ENCODE measurements at regions not wholly inside any gene's neighbourhood (a gene's known extent, or its start where the extent isn't known, plus 50 kb on each side); places are given as distances from the start of the nearest gene placed in this dataset.
A peak's percentile ranks its signal among the peaks of the same experiment; 100 is the strongest.

DNA sequence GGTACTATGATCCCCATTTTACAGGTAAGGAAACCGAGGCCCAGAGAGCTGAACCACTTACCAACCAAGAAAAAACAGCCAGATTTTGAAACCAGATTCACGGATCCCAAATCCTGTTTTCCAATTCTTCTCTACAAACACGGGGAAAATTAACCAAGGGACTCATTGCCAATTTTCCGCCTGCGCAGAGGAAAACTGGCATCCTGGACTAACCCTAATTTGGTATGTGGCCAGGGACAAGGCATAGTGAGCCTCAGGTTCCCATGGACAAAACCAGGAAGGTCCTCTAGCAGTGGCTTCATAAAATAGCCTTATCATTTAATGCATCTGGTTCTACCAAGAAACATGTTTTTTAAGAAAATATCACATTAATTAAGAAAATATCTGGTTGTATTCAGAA is 517.3 kb downstream of the MED13L start:
- no peak for DNase-seq (ENCODE audit: low spot score)

DNA sequence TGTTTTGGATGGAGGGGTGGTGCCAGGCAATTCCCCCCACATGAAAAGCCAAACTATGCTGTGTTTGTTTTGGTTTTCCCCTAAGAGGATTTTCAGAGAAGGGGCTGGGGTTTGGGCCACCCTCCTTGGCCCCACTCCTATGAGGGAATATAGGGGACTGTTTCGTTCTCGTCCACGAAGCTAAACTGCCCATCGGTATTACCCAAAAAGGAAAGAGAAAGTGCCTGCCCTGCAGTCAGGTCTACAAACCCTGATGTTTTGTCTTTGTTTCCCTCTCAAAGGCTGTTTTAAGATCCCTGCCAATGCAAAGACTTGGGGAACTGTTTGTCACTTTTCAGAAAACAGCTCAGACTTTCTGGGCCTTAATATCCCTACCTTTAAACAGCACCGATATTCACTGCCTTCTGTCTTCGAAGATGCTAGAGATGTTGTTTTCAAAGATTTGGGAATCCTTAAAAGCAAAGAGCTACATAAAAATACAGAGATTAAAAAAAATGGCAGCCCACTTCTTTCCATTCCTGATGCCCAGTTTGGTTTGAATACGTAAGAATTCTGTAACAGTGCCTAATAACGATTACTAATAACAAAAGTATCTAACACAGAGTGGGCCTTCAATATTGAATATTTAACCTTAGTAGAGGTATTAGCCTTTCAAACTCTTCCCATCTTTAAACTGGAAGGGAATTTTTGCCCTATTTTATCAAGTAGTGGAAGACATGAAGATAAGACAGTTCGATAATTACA is 518.4 kb downstream of the MED13L start:
- DNase-seq (ENCODE audit: low spot score), result no peak

DNA sequence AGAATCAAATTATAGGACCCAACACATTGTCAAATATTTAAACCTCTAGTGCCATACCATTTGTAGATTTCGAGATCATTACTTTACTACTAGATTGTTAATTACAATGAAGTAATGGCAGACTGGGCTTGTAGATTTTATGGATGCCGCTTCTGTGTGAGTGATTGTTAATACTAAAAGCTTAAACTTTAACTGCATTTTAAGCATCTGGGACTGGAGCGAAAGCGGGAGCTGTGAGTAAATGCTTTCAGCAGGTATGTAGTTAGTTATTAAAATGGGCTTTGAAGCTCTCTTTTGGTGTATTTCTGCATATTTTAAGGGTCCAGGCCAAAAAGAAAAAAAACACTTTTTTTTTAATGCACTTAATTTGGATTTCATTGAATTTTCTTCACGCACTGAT is 519.3 kb downstream of the MED13L start:
- no peak for DNase-seq (ENCODE audit: low spot score)

DNA sequence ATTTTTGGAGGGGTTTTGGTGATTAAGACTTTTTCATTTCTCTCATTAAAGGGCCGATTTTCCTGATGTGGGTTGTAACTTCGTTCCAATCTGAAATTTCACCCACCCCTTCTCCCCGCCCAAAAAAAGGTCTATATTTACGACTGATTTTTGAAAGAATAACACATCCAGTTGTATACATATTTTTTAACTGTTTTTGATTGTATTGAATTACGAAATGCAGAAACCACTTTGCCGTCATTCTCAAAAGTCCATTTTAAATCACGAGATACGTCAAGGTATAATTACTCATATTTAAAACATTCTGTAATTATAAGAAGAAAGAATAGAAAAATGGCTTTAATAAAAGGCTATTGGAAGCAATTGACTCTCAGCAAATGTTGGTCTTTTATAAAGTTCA is 520.7 kb downstream of the MED13L start:
- no peak for DNase-seq (ENCODE audit: low spot score)

DNA sequence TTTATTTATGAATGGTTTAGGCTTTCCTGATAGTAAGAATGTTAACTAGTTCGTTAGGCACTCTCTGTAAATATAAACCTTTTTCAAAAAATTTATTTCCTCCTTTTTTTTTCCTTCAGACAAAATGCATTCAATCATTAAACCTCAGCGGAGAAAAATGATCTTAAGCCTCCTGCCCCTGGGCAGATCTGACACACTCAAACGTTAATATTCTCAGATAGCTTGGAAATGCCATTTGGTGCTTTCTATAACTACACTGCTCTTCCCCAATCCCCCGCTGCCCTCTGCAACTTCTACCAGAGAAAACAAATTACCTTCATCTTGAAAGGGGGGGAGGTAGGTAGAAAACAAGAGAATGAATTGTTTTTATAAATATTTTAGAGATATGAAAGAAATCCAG is 521.2 kb downstream of the MED13L start:
- no peak for DNase-seq (ENCODE audit: low spot score)

DNA sequence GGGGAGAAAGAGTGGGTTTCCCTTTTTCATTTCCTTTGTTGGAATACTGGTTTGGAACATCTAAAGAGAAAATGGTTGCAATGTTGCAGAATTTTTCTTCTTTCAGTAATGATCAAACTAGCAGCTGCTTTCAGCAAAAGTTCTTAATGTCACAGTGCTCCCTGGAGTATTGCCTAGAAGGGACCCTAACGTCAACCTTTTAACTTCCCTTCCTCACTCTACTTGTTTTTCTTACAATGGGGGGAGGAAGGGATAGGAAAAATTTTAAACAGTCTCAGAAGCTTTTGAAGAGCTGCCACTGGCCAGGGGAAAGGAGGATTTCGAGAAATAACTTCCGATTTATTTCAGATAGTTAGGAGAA is 521.8 kb downstream of the MED13L start:
- no peak for DNase-seq (ENCODE audit: low spot score)

DNA sequence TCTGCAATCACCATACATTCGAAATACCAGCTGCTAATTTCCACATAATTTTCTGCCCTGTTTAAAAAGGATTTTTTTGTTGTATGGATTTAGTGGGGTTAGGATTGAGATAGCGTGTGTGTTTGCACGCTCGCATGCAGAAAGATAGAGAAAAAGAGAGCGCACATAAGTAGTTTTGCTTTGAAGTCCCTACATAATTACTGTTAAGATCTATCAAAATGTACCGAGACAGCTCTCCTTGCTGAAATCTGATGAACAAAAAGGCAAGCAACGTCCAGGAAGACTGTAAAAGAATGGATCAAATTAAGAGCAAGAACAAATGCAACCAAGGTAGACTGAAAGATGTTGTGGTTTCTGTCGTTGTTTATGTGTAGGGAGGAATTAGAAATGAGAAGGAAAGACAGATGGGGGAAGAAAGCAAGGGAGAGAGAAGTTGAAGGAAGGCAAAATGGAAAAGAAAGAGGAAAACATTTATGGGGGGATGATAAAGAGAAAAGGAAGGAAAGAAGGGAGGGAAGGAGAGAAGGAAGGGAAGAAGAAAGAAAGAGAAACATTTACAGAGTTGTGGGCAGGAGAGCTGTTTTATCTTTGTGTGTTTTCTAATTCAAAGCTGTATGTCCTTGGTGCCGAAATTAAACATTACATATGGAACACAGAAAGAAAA is 522.3 kb downstream of the MED13L start:
- no peak for DNase-seq (ENCODE audit: low spot score)

DNA sequence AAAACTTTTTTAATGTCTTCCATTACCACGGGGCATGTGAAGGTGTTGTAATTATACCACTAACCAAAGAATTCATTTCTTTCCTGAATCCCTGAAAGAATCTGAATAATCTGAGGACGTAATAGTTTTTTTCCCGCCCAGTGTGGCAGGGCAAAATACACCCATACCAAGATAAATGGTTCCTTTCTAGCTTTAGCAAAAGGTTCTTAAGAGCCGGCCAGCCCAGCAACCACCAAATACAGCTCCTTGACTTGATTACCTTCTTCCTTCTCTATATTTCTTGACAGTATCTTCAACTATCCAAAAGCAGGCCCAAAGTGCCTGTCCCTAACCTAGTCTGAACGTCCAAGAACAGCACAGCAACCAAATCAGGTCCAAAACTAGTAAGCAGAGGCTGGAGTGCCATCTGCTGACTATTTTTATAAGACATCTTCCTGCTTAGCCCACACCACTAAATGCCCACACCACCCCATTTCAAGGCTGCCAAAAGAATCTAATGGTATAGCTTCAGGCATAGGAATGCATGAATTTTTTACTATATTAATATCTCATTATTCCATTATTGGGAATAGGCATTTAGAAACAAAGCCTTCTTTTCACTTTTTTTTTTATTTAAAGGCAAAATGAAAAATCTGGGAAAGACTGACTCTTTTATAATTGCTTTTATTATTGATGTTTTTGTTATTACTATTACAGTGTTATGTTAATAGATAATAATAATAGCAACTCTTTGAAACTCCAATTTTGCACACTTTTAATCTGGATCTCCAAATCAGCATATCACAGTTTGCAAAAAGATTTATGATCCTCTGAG is 524.4 kb downstream of the MED13L start:
- DNase-seq (ENCODE audit: low spot score), result peak; percentile 81

DNA sequence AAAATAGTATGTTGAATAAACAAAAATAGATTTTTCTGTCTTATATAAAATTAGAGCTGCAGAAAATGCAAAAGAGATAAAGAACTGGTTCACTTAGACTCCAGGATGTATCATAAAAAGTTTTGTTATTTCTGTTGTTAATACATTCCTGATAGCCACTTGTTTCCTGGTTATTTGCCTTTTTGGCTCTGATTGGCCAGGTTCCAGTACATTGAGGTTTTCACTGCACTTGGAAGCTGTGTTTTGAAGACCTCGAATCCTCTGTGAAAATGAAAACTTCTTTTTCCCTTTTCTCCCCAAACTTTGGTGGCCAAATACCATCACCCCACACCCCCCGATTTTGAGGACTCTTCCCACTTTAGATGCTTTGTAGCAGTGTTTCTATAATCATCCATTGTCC is 525.3 kb downstream of the MED13L start:
- DNase-seq (ENCODE audit: low spot score), result no peak

DNA sequence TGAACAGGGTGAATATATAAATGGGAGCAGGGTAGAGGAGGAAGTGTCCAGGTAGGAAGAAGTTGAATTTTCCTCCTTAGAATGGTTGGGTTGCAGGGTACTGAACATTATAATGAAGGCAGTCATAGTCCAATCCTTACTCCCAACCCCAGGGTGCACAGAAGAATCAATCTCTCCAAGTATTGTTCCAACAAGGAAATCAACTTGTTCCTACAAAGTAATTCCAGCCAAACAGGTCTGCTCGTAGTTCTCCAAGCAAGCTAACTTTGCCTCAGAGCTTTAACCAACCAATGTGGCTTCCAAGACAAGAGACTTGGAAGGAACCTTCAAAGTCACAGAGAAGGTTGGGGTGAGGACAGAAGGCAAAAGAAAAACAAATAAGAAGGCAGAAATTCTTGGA is 527.2 kb downstream of the MED13L start:
- no peak for DNase-seq (ENCODE audit: low spot score)

DNA sequence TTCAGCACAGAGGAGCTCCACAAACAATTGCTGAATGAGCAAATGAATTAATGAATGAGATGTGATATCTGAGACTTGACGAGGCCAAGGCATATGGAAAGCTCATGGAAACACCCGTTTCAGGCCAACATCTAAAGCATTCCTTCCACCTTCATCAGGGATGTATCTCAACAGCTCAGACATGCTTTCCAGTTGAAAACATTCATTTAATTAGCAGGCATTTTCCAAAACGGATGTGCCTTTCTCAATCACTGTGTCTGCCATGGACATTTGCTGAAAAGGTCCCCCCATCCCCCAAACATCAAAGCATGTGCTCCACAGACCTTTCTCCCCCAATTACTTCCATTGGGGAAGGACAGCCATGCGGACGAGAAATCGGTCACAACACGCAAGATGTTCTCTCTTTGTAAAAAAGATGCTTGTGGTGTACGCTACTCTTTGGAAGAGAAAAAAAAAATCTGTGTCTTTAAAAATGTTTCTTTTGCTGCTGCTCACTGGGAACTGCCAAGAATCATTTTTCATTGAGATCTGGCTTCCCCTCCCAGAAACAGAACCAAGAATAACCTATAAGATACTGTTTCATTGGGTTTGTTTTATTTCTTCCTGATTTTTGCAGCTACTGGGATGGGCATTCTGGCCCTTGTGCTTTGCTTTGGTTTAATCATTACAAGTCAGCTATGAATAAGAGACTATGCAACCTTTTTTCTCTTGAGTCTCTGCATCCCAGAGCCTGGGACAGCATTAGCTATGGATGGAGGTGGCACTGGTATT is 528.2 kb downstream of the MED13L start:
- no peak for DNase-seq (ENCODE audit: low spot score)

DNA sequence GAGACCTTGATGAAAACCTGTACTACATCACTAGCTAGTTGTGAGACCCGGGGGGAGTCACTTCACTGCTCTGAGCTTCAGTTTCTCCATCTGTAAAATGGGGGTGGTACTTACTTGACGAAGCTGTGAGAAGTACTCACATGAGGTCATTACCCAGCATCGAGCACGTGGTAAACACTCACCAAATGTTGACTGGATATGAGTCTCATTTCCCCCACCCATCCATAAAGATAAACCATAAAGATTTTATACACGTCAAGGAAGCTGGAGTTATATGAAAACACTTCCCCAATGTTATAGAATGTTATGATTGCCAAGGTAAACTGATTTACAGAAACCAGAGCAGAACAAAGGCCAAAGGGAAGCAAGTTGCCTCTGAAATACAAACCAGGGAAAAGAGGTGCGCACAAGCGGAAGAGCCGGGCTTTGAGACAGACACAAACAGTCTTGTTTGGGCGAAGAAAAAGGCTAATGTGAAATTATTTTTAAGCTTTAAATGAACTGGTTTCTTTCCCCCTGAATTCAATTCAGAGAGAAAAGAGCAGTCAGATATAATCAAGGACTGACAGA is 536.8 kb downstream of the MED13L start:
- DNase-seq (ENCODE audit: low spot score), result no peak

DNA sequence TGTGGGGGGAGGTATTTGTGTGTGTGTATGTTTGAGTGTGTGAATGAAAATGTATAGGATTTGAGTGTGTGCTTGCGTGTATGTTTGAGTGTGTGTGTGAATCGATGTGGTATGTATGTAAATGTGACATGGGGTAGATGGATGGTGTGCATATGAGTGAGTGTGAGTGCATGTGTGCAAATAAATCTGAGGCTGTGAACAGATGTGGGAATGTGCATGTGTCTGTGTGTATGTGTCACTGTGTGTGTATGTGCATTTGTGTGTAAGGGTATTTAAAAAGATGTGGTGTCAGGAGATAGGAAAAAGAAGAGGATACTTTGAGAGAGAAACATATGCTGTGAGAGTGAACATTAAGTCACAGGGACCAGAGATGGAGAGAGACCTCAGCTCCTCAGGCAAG is 539.6 kb downstream of the MED13L start:
- DNase-seq (ENCODE audit: low spot score), result no peak

DNA sequence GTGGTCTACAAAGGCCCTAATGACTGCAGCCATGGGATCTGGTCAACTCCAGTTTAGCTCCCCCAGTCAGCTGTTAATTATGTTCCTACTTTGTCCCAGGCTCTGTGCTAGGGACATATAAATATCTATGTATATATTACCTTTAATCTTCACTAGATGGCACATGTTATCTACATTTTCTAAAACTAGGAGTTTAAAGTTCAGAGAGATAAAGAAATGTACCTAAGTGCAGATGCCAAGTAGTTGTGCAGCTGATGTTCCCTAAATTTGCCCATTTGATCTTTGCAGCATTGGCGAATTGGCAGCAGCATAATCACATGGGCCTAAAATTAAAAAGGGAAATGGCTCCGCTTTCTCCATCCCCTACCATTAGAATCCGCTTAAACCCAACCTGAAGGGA is 541.1 kb downstream of the MED13L start:
- no peak for DNase-seq (ENCODE audit: low spot score)

DNA sequence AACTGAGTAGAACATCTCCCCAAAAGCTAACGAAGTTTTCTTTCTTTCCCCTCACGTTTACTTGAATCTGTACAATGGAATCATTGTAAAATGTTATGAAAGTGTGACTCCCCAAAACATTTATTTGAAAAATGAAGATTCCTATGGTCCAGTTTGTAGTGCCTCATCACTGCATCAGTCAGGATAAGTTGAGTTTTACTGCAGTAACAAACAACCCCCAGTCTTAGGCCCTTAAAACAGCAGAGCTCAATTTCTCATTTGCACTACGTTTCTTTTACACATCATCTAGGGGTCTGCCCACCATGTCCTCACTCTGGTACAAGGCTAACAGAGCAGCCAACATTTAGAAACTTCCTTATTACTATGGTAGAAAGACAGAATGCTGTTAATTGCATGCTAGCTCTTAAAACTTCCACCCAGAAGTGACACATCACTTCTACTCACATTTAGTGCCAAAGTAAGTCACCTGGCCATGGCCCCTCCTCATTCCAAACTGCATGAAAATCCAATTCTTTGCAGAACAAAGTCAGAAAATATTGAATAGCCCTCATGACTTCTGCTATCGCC is 546.4 kb downstream of the MED13L start:
- no peak for DNase-seq (ENCODE audit: low spot score)

DNA sequence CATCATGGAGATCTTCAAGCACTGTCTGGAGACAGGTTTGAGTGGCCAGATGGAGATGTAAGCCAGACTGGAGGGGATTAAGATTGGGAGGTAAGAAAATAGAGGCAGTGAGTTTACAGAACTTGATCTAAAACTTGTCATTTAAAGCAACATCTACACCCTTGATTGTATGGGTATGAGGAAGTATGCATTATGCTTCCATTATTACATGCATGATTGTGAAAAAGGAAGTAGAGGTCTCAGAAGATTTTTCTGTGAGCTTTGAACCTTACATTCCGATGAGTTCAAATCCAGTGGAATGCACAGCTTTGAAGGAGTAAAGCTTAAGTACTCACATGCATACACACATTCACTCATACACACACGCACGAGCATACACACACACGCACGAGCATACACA is 550.8 kb downstream of the MED13L start:
- DNase-seq (ENCODE audit: low spot score), result no peak

DNA sequence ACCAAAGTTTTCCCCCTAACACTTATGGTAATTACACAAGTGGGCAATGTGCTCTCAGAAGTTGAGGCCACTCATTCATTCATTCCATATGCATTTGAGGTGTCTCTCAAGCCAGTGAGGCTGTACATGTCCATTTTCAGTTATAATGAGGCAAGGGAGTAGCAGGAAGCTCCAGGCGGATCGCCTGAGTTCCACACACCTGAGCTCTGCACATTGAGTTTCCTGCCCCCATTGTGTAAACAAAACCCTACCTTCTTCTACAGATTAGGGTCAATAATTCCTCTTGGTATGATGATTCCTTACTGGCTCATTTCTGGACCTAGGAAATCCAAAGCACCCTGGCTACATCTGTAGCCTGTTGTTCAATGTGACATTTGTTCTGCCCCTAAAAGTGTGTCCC is 555.3 kb downstream of the MED13L start:
- DNase-seq (ENCODE audit: low spot score), result no peak

DNA sequence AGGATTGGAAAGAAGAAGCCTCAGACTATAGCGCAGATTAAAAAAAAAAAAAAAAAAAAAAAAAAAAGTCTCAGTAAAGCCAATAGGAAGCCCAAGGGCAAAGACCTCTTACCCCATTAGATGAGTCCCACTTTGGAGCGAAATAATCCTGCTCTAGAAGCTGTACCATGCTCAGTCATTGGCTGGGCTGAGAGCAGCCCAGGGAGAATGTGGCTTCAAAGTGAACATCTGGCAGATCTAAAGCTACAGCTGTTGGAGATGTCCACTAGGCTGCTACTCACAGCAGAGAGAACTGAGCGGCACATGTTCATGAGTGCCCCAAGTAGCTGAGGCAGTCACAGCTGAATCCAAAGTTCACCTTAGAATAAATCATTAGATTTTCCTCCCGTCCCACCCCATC is 560.9 kb downstream of the MED13L start:
- no peak for DNase-seq (ENCODE audit: low spot score)

DNA sequence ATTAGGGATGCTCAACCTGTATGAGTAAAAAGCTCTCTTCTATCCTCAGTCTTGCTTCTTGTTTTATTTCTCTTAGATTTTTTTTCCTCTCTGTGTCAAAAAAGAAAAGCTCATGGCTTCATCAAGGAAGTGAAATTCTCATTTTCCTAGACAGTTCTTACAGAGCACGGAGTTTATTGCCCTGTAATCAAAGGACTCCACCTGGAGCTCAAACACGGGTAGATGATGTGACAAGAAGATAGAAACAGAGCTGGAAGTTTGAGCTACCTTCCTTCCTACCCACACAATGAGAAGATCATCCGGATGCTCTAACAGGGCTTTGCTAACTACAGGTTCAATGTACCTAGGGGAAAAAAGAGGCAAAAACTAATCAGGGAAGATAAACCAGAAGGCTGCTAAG is 564.8 kb downstream of the MED13L start:
- DNase-seq (ENCODE audit: low spot score), result no peak

DNA sequence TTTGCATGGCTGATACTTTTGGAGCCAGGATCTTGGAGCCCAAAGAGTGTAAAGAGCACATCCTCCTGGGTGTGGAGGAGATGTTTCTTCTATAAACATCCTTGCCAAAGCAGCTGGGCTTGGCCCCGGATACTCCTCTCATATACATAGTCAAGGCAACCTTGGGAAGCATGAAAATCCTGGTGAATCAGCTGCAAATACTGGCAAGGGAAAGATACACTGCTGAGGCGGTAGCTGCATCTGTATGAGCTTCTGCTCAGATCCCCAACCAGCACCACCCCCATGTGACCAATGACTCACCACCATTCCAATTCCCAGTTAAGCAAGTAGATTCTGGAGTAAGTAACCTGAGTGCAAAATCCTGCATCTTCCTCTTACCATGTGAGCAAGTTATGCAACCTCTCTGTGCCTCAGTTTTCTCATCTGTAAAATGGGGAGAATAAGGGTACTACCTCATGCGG is 567.4 kb downstream of the MED13L start:
- no peak for DNase-seq (ENCODE audit: low spot score)

DNA sequence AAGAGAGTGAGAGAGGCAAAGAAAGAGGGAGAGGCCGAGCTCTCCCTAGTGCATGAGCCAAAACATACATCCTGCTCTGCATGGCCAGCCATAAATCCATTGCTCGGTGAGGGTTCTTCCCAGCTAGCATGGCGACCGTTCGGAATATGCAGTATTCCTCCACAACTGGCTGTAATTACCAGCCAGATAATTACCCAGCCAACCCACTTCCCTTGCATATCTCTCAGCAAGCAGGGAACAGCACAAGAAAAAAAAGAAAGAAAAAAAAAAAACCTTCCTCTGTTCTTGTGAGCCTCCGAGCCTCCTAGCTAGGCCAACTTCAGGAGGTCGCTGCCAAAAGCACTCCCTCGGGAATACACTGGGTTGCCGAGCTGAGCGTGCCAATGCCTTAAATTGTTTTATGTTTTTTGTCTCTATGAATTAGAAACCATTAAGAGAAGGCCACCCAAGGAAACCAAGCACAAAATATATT is 567.9 kb downstream of the MED13L start:
- no peak for DNase-seq (ENCODE audit: low spot score)
